Endothelial cell (in vitro differentiated cells): ENCODE measurements at regions not wholly inside any gene's neighbourhood (a gene's known extent, or its start where the extent isn't known, plus 50 kb on each side); places are given as distances from the start of the nearest gene placed in this dataset.

Experiments
- DNase-seq: peaks from one replicate; pipeline ENCODE4 v3.0.0; 2021; ENCODE audit warnings: low spot score
- H3K27ac Mint-ChIP-seq: one replicate; pipeline ENCODE4 v1.8.0; 2021; ENCODE audit warnings: mixed read lengths, inconsistent platforms; ENCODE audit not compliant: unreplicated experiment
- H3K27me3 Mint-ChIP-seq: one replicate; pipeline ENCODE4 v1.8.0; 2021; ENCODE audit warnings: mild to moderate bottlenecking, moderate library complexity, mixed read lengths, inconsistent platforms; ENCODE audit not compliant: unreplicated experiment
- H3K36me3 Mint-ChIP-seq: one replicate; pipeline ENCODE4 v1.8.0; 2021; ENCODE audit warnings: mild to moderate bottlenecking, low read depth, mixed read lengths, inconsistent platforms; ENCODE audit not compliant: unreplicated experiment
- H3K4me1 Mint-ChIP-seq: one replicate; pipeline ENCODE4 v1.8.0; 2021; ENCODE audit warnings: mild to moderate bottlenecking, mixed read lengths, inconsistent platforms; ENCODE audit not compliant: unreplicated experiment
- H3K4me3 Mint-ChIP-seq: one replicate; pipeline ENCODE4 v1.8.0; 2021; ENCODE audit warnings: mild to moderate bottlenecking, mixed read lengths, inconsistent platforms; ENCODE audit not compliant: unreplicated experiment
- H3K9me3 Mint-ChIP-seq: one replicate; pipeline ENCODE4 v1.8.0; 2021; ENCODE audit warnings: mixed read lengths, inconsistent platforms; ENCODE audit not compliant: unreplicated experiment
- CTCF ChIP-seq: fragments of 200-600 bp; sonication (generic); IDR thresholded peaks from one replicate; pipeline ENCODE4 v1.5.0; 2021; ENCODE audit warnings: antibody characterized with exemption; ENCODE audit not compliant: unreplicated experiment

GRCh38 chr3:159275741-159276140 is 473.9 kb downstream of the MFSD1 start:
- Mint-ChIP-seq H3K36me3 (no peaks in the 10 kb centered on the region), H3K27me3 (no peaks in the 10 kb centered on the region), H3K27ac (no peak overlapping the region), H3K4me1 (no peaks in the 10 kb centered on the region), H3K4me3 (no peak overlapping the region), H3K9me3 (no peaks in the 10 kb centered on the region)
- TF ChIP-seq CTCF: no peak
- no peak for DNase-seq

- no peaks in the 10 kb centered on the region for H3K36me3 Mint-ChIP-seq
- no peaks in the 10 kb centered on the region for H3K27me3 Mint-ChIP-seq
- no peaks in the 10 kb centered on the region for H3K9me3 Mint-ChIP-seq
- H3K4me3 Mint-ChIP-seq: no peak overlapping the region
- no peaks in the 10 kb centered on the region for H3K4me1 Mint-ChIP-seq
- DNase-seq: no peak
- no peak overlapping the region for H3K27ac Mint-ChIP-seq
- no peak for TF ChIP-seq CTCF
Observed at GRCh38 chr3:159277814-159278213, 476.0 kb downstream of the MFSD1 start.

GRCh38 chr3:159280386-159281191 is 478.7 kb downstream of the MFSD1 start:
- H3K4me3 Mint-ChIP-seq: no peak overlapping the region
- no peak overlapping the region for H3K27ac Mint-ChIP-seq
- no peaks in the 10 kb centered on the region for H3K4me1 Mint-ChIP-seq
- no peaks in the 10 kb centered on the region for H3K27me3 Mint-ChIP-seq
- no peaks in the 10 kb centered on the region for H3K36me3 Mint-ChIP-seq
- no peak for TF ChIP-seq CTCF
- H3K9me3 Mint-ChIP-seq: no peaks in the 10 kb centered on the region
- DNase-seq: no peak

GRCh38 chr3:159293493-159293892 is 491.6 kb downstream of the MFSD1 start:
- no peak for TF ChIP-seq CTCF
- no peak for DNase-seq
- no peak overlapping the region for H3K27ac Mint-ChIP-seq
- H3K4me3 Mint-ChIP-seq: no peak overlapping the region
- peaks cover 5% of the 10 kb centered on the region for H3K4me1 Mint-ChIP-seq
- H3K36me3 Mint-ChIP-seq: no peaks in the 10 kb centered on the region
- H3K9me3 Mint-ChIP-seq: no peaks in the 10 kb centered on the region
- no peaks in the 10 kb centered on the region for H3K27me3 Mint-ChIP-seq

GRCh38 chr3:159301961-159302360 is 500.1 kb downstream of the MFSD1 start:
- no peaks in the 10 kb centered on the region for H3K36me3 Mint-ChIP-seq
- H3K4me3 Mint-ChIP-seq: no peak overlapping the region
- H3K27me3 Mint-ChIP-seq: no peaks in the 10 kb centered on the region
- DNase-seq: no peak
- H3K9me3 Mint-ChIP-seq: no peaks in the 10 kb centered on the region
- H3K27ac Mint-ChIP-seq: no peak overlapping the region
- H3K4me1 Mint-ChIP-seq: no peaks in the 10 kb centered on the region
- no peak for TF ChIP-seq CTCF
